T-helper 2 cell treated with Interferon-gamma antibody and Interleukin-4, amounts not matched to agents 5 μg/mL and 100 μg/mL, for 36 hours (primary cell): ENCODE measurements at regions not wholly inside any gene's neighbourhood (a gene's known extent, or its start where the extent isn't known, plus 50 kb on each side); places are given as distances from the start of the nearest gene placed in this dataset.
A peak's percentile ranks its signal among the peaks of the same experiment; 100 is the strongest.
"Not testable (repeated sequence)": the region's sequence is repeated elsewhere in the genome, so short reads cannot be mapped to it uniquely, and the experiment has no call there.

Experiments
- DNase-seq: peaks from one replicate; pipeline ENCODE4 v3.0.0; 2021; ENCODE audit warnings: low spot score
- H3K27ac Mint-ChIP-seq: one replicate; pipeline ENCODE4 v1.8.0; 2021; ENCODE audit warnings: mild to moderate bottlenecking, mixed read lengths
- H3K27me3 Mint-ChIP-seq: one replicate; pipeline ENCODE4 v1.8.0; 2021; ENCODE audit warnings: low read depth, mixed read lengths
- H3K36me3 Mint-ChIP-seq: one replicate; pipeline ENCODE4 v1.8.0; 2021; ENCODE audit warnings: low read depth, mixed read lengths
- H3K4me1 Mint-ChIP-seq: one replicate; pipeline ENCODE4 v1.8.0; 2021; ENCODE audit warnings: low read depth, mixed read lengths
- H3K4me3 Mint-ChIP-seq: one replicate; pipeline ENCODE4 v1.8.0; 2022; ENCODE audit warnings: mild to moderate bottlenecking, moderate library complexity, mixed read lengths
- H3K9me3 Mint-ChIP-seq: one replicate; pipeline ENCODE4 v1.8.0; 2021; ENCODE audit warnings: mixed read lengths

- not testable (repeated sequence) for H3K9me3 Mint-ChIP-seq, H3K27me3 Mint-ChIP-seq, H3K36me3 Mint-ChIP-seq, H3K4me1 Mint-ChIP-seq
- H3K27ac Mint-ChIP-seq = peak overlapping the region; percentile 70
- DNase-seq = peak; percentile 19
- peak overlapping the region; percentile 85 for H3K4me3 Mint-ChIP-seq
Observed at GRCh38 chr2:87075054-87075790, 53.6 kb upstream of the PLGLB1 start.

GRCh38 chr2:87075791-87076252 is 54.2 kb upstream of the PLGLB1 start:
- Mint-ChIP-seq H3K4me3 (peak overlapping the region; percentile 60), H3K27ac (peak overlapping the region; percentile 81)
- H3K36me3 Mint-ChIP-seq, H3K9me3 Mint-ChIP-seq, H3K27me3 Mint-ChIP-seq, H3K4me1 Mint-ChIP-seq: not testable (repeated sequence)
- DNase-seq = peak; percentile 62

GRCh38 chr2:87076253-87077123 is 54.8 kb upstream of the PLGLB1 start:
- not testable (repeated sequence) for H3K36me3 Mint-ChIP-seq, H3K9me3 Mint-ChIP-seq, H3K4me1 Mint-ChIP-seq, H3K27me3 Mint-ChIP-seq
- H3K27ac Mint-ChIP-seq = peak overlapping the region; percentile 95
- peak; percentile 91 for DNase-seq
- peak overlapping the region; percentile 93 for H3K4me3 Mint-ChIP-seq

- Mint-ChIP-seq H3K27ac (peak overlapping the region; percentile 95), H3K4me3 (peak overlapping the region; percentile 93)
- not testable (repeated sequence) for H3K36me3 Mint-ChIP-seq, H3K4me1 Mint-ChIP-seq, DNase-seq, H3K9me3 Mint-ChIP-seq, H3K27me3 Mint-ChIP-seq
Observed at GRCh38 chr2:87077124-87077446, 55.4 kb upstream of the PLGLB1 start.

GRCh38 chr2:87081727-87082126 is 60.1 kb upstream of the PLGLB1 start:
- H3K4me3 Mint-ChIP-seq, H3K9me3 Mint-ChIP-seq, H3K27me3 Mint-ChIP-seq, DNase-seq, H3K27ac Mint-ChIP-seq, H3K4me1 Mint-ChIP-seq, H3K36me3 Mint-ChIP-seq: not testable (repeated sequence)

- not testable (repeated sequence) for H3K4me1 Mint-ChIP-seq
Observed at GRCh38 chr2:87088079-87088478, 66.4 kb upstream of the PLGLB1 start.

GRCh38 chr2:87089401-87089800 is 67.8 kb upstream of the PLGLB1 start:
- H3K4me3 Mint-ChIP-seq, DNase-seq, H3K36me3 Mint-ChIP-seq, H3K9me3 Mint-ChIP-seq, H3K27me3 Mint-ChIP-seq, H3K27ac Mint-ChIP-seq, H3K4me1 Mint-ChIP-seq: not testable (repeated sequence)

More at GRCh38 chr2:87088079-87088478, 66.4 kb upstream of the PLGLB1 start:
- H3K36me3 Mint-ChIP-seq, H3K27me3 Mint-ChIP-seq, H3K9me3 Mint-ChIP-seq, H3K4me3 Mint-ChIP-seq, DNase-seq, H3K27ac Mint-ChIP-seq: not testable (repeated sequence)

- not testable (repeated sequence) for H3K27me3 Mint-ChIP-seq, DNase-seq, H3K27ac Mint-ChIP-seq, H3K4me3 Mint-ChIP-seq, H3K36me3 Mint-ChIP-seq, H3K4me1 Mint-ChIP-seq, H3K9me3 Mint-ChIP-seq
Observed at GRCh38 chr2:87093252-87093651, 71.6 kb upstream of the PLGLB1 start.

- H3K27me3 Mint-ChIP-seq, H3K4me1 Mint-ChIP-seq, H3K4me3 Mint-ChIP-seq, H3K9me3 Mint-ChIP-seq, H3K27ac Mint-ChIP-seq, DNase-seq, H3K36me3 Mint-ChIP-seq: not testable (repeated sequence)
Observed at GRCh38 chr2:87093937-87094529, 72.4 kb upstream of the PLGLB1 start.

GRCh38 chr2:87095804-87096203 is 74.2 kb upstream of the PLGLB1 start:
- H3K27me3 Mint-ChIP-seq, H3K4me3 Mint-ChIP-seq, H3K4me1 Mint-ChIP-seq, DNase-seq, H3K36me3 Mint-ChIP-seq, H3K9me3 Mint-ChIP-seq, H3K27ac Mint-ChIP-seq: not testable (repeated sequence)

- H3K4me1 Mint-ChIP-seq, H3K9me3 Mint-ChIP-seq, H3K27me3 Mint-ChIP-seq, H3K36me3 Mint-ChIP-seq: not testable (repeated sequence)
- peak overlapping the region; percentile 97 for H3K27ac Mint-ChIP-seq
- peak; percentile 45 for DNase-seq
- H3K4me3 Mint-ChIP-seq = peak overlapping the region; percentile 82
Observed at GRCh38 chr2:87128761-87129553, 107.3 kb upstream of the PLGLB1 start.

GRCh38 chr2:87132577-87132976 is 110.9 kb upstream of the PLGLB1 start:
- H3K36me3 Mint-ChIP-seq, H3K9me3 Mint-ChIP-seq, H3K4me1 Mint-ChIP-seq, DNase-seq, H3K27me3 Mint-ChIP-seq, H3K27ac Mint-ChIP-seq: not testable (repeated sequence)
- peak overlapping the region; percentile 10 for H3K4me3 Mint-ChIP-seq

GRCh38 chr2:87151835-87152493 is 130.3 kb upstream of the PLGLB1 start:
- H3K4me1 Mint-ChIP-seq, H3K4me3 Mint-ChIP-seq, H3K27me3 Mint-ChIP-seq, H3K36me3 Mint-ChIP-seq, H3K27ac Mint-ChIP-seq, H3K9me3 Mint-ChIP-seq, DNase-seq: not testable (repeated sequence)
